Activated CD4-positive, alpha-beta T cell treated with anti-CD3 and anti-CD28 coated beads, Interleukin-2, amount 10 ng/mL, durations not matched to agents 7 days and 5 days (primary cell): ENCODE measurements at regions not wholly inside any gene's neighbourhood (a gene's known extent, or its start where the extent isn't known, plus 50 kb on each side); places are given as distances from the start of the nearest gene placed in this dataset.

Experiments used
- CTCF ChIA-PET: fragments of 350-600 bp; sonication (Branson Sonifier 250); formaldehyde crosslinking; loops from one replicate; lab custom pipeline; 2021; ENCODE audit warnings: antibody characterized with exemption; lab: Charles Lee
- POLR2A ChIA-PET: fragments of 350-600 bp; sonication (Branson Sonifier 250); formaldehyde crosslinking; loops from one replicate; lab custom pipeline; 2021; ENCODE audit warnings: antibody characterized with exemption; lab: Charles Lee
- DNase-seq: peaks from one replicate; pipeline ENCODE4 v3.0.0-alpha.2; 2020
- H3K27ac Mint-ChIP-seq: one replicate; pipeline ENCODE4 v1.8.0; 2021; ENCODE audit warnings: mild to moderate bottlenecking, moderate library complexity, mixed read lengths
- H3K27me3 Mint-ChIP-seq: one replicate; pipeline ENCODE4 v1.8.0; 2021; ENCODE audit warnings: mixed read lengths
- H3K36me3 Mint-ChIP-seq: one replicate; pipeline ENCODE4 v1.8.0; 2021; ENCODE audit warnings: low read depth, mixed read lengths
- H3K4me1 Mint-ChIP-seq: one replicate; pipeline ENCODE4 v1.8.0; 2021; ENCODE audit warnings: mixed read lengths
- H3K4me3 Mint-ChIP-seq: one replicate; pipeline ENCODE4 v1.8.0; 2021; ENCODE audit warnings: mild to moderate bottlenecking, moderate library complexity, mixed read lengths
- H3K9me3 Mint-ChIP-seq: one replicate; pipeline ENCODE4 v1.8.0; 2021; ENCODE audit warnings: mixed read lengths

DNA sequence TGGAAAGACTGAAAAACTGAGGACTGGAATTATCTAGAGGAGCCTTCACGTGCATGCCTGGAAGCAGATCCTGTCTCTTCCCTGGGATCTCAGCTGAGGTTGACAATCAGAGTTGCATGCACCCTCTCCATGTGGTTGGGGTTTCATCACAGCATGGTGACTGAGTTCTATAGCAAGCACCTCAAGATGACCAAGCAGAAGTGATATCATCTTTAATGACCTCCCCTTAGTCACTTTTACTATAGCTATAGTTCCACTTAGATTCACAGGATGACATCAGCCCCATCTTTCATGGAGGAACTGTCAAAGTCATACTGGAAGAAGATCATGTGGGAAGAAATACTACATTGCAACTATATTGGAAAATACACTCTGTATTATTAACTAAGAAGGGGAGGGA is 105.8 kb upstream of the ATXN7L3B start:
- Mint-ChIP-seq H3K27ac (no peak overlapping the region), H3K4me3 (no peak overlapping the region), H3K36me3 (no peaks in the 10 kb centered on the region), H3K9me3 (no peaks in the 10 kb centered on the region), H3K4me1 (no peaks in the 10 kb centered on the region), H3K27me3 (no peaks in the 10 kb centered on the region)
- CTCF ChIA-PET = no interaction called here
- POLR2A ChIA-PET = no interaction called here
- DNase-seq = no peak

DNA sequence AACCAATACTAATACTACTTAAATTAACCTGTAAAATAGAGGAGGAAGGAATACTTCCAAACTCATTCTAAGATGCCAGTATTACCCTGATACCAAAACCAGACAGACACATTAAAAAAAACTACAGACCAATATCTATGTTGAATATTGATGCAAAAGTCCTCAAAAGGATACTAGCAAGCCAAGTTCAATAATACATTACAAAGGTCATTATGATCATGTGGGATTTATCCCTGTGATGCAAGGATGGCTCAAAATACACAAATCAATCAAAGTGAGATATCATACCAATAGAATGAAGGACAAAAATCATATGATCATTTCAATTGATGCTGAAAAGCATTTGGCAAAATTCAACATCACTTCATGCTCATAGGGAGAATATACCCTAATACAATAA is 97.2 kb upstream of the ATXN7L3B start:
- no peaks in the 10 kb centered on the region for H3K27me3 Mint-ChIP-seq
- ChIA-PET CTCF (no interaction called here), POLR2A (no interaction called here)
- H3K9me3 Mint-ChIP-seq = no peaks in the 10 kb centered on the region
- H3K36me3 Mint-ChIP-seq = no peaks in the 10 kb centered on the region
- no peak overlapping the region for H3K27ac Mint-ChIP-seq
- H3K4me3 Mint-ChIP-seq = no peak overlapping the region
- DNase-seq = no peak
- no peaks in the 10 kb centered on the region for H3K4me1 Mint-ChIP-seq

DNA sequence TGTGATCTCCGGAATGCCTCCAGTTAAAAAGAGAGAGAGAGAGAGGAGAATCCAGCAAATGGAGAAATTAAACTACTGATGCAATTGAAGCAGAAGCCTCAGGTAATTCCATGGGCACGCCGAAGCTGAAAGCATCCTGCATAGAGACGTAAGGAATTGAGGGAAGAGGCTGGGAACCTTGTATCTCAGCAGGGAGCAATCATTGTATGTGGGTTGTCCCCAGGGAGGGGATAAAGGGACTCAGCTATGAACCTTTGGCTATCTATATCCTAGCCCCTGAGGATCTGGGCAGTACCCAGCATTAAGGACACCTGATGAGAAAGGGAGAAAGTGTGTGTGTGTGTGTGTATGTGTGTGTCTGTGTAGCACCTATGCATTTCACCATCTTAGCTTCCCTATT is 95.8 kb upstream of the ATXN7L3B start:
- CTCF ChIA-PET = interaction anchor here (0.7 kb wide), 1 partner anchor 533 kb away, joined by 3 read pairs; no protein-coding TSS in a partner anchor
- POLR2A ChIA-PET = no interaction called here

DNA sequence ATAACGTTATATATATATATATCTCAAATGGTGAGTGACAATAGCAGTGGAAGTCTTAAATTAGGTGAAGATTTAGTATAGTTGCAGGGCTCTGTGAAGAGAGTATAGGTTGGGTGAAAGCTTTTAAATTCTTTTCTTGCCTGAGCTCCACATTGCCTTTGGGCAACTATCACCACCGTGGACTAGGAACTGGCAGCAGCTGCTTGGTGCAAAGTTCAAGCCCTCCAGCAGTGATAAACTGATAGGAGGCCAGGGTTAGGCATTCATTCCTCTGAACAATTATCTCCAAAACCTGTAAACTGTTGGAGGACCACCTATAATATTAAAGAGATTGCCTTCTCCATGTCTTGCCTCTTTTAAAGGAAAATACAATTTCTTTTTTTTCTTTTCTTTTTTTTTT is 91.2 kb upstream of the ATXN7L3B start:
- Mint-ChIP-seq H3K27ac (no peak overlapping the region), H3K27me3 (no peaks in the 10 kb centered on the region), H3K36me3 (no peaks in the 10 kb centered on the region), H3K9me3 (no peaks in the 10 kb centered on the region), H3K4me1 (no peaks in the 10 kb centered on the region), H3K4me3 (no peak overlapping the region)
- DNase-seq = no peak
- CTCF ChIA-PET = no interaction called here
- POLR2A ChIA-PET = no interaction called here

More for the DNA sequence above, 95.8 kb upstream of the ATXN7L3B start:
- no peak overlapping the region for H3K27ac Mint-ChIP-seq
- no peaks in the 10 kb centered on the region for H3K36me3 Mint-ChIP-seq
- H3K9me3 Mint-ChIP-seq = no peaks in the 10 kb centered on the region
- no peak overlapping the region for H3K4me3 Mint-ChIP-seq
- DNase-seq = no peak
- H3K4me1 Mint-ChIP-seq = no peaks in the 10 kb centered on the region
- H3K27me3 Mint-ChIP-seq = no peaks in the 10 kb centered on the region

- DNase-seq = no peak
- Mint-ChIP-seq H3K9me3 (no peaks in the 10 kb centered on the region), H3K4me1 (no peaks in the 10 kb centered on the region), H3K4me3 (no peak overlapping the region), H3K27ac (no peak overlapping the region), H3K27me3 (no peaks in the 10 kb centered on the region), H3K36me3 (no peaks in the 10 kb centered on the region)
- ChIA-PET POLR2A (no interaction called here), CTCF (no interaction called here)
Measured at GRCh38 chr12:74449872-74450271, 87.8 kb upstream of the ATXN7L3B start.

- H3K4me3 Mint-ChIP-seq = no peak overlapping the region
- H3K36me3 Mint-ChIP-seq = no peaks in the 10 kb centered on the region
- POLR2A ChIA-PET = no interaction called here
- no peaks in the 10 kb centered on the region for H3K9me3 Mint-ChIP-seq
- CTCF ChIA-PET = interaction anchor here (0.9 kb wide), 1 partner anchor 10 kb away, joined by 3 read pairs; no protein-coding TSS in a partner anchor
- H3K27me3 Mint-ChIP-seq = no peaks in the 10 kb centered on the region
- no peak for DNase-seq
- no peak overlapping the region for H3K27ac Mint-ChIP-seq
- no peaks in the 10 kb centered on the region for H3K4me1 Mint-ChIP-seq
Measured at GRCh38 chr12:74454109-74454508, 83.5 kb upstream of the ATXN7L3B start.

DNA sequence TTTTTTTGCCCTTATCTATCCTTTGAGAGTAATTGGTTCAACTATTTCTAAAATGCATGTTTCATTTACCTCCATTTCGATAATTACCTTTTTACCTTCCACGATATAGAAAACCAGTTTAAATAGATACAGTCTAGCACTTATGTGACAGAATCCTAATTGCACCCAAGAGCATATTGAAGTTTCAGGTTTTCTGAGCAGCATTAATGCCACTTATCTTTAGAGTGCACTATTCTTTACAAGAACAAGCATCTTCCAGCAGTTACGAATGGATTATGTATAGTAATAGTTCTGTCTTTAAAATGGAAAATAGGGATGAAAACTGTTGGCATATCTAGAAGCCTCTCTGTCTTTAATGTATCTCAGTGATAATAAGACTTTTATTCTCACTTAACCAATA is 82.2 kb upstream of the ATXN7L3B start:
- H3K27ac Mint-ChIP-seq = no peak overlapping the region
- no peaks in the 10 kb centered on the region for H3K4me1 Mint-ChIP-seq
- H3K36me3 Mint-ChIP-seq = no peaks in the 10 kb centered on the region
- DNase-seq = no peak
- H3K4me3 Mint-ChIP-seq = no peak overlapping the region
- ChIA-PET POLR2A (no interaction called here), CTCF (no interaction called here)
- H3K9me3 Mint-ChIP-seq = no peaks in the 10 kb centered on the region
- H3K27me3 Mint-ChIP-seq = no peaks in the 10 kb centered on the region

- Mint-ChIP-seq H3K9me3 (no peaks in the 10 kb centered on the region), H3K36me3 (no peaks in the 10 kb centered on the region), H3K27me3 (no peaks in the 10 kb centered on the region), H3K4me1 (no peaks in the 10 kb centered on the region), H3K27ac (no peak overlapping the region), H3K4me3 (no peak overlapping the region)
- POLR2A ChIA-PET = no interaction called here
- no peak for DNase-seq
- CTCF ChIA-PET = no interaction called here
Measured at GRCh38 chr12:74456431-74456830, 81.2 kb upstream of the ATXN7L3B start.

- ChIA-PET POLR2A (no interaction called here), CTCF (no interaction called here)
- Mint-ChIP-seq H3K4me1 (no peaks in the 10 kb centered on the region), H3K27me3 (peaks cover 3% of the 10 kb centered on the region), H3K27ac (no peak overlapping the region), H3K4me3 (no peak overlapping the region), H3K9me3 (no peaks in the 10 kb centered on the region), H3K36me3 (no peaks in the 10 kb centered on the region)
- no peak for DNase-seq
Measured at GRCh38 chr12:74468401-74468800, 69.2 kb upstream of the ATXN7L3B start.

DNA sequence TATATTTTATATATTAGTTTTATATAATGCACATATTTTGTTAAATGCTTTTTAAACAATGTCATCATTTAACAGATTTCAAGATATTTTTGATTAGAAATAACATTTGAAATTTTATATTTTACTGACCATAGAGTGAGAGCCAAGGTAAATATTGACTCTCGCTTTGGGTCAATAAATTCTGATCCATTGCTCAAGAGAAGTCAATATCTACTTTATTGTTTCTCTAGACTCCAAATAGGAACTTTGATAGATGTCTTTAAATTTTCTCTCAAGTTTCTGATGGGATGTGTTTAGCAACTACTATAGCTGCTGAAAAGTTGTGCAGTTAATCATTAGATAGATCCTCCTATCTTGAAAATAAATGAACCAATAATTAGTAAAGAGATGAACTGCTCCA is 61.4 kb upstream of the ATXN7L3B start:
- H3K9me3 Mint-ChIP-seq = no peaks in the 10 kb centered on the region
- CTCF ChIA-PET = no interaction called here
- H3K36me3 Mint-ChIP-seq = no peaks in the 10 kb centered on the region
- H3K4me1 Mint-ChIP-seq = no peaks in the 10 kb centered on the region
- no peaks in the 10 kb centered on the region for H3K27me3 Mint-ChIP-seq
- no peak overlapping the region for H3K4me3 Mint-ChIP-seq
- POLR2A ChIA-PET = no interaction called here
- no peak overlapping the region for H3K27ac Mint-ChIP-seq
- no peak for DNase-seq

- no peak overlapping the region for H3K4me3 Mint-ChIP-seq
- H3K27ac Mint-ChIP-seq = no peak overlapping the region
- no peaks in the 10 kb centered on the region for H3K4me1 Mint-ChIP-seq
- H3K36me3 Mint-ChIP-seq = no peaks in the 10 kb centered on the region
- DNase-seq = no peak
- H3K9me3 Mint-ChIP-seq = no peaks in the 10 kb centered on the region
- POLR2A ChIA-PET = no interaction called here
- CTCF ChIA-PET = no interaction called here
- H3K27me3 Mint-ChIP-seq = no peaks in the 10 kb centered on the region
Measured at GRCh38 chr12:74481078-74481477, 56.6 kb upstream of the ATXN7L3B start.

DNA sequence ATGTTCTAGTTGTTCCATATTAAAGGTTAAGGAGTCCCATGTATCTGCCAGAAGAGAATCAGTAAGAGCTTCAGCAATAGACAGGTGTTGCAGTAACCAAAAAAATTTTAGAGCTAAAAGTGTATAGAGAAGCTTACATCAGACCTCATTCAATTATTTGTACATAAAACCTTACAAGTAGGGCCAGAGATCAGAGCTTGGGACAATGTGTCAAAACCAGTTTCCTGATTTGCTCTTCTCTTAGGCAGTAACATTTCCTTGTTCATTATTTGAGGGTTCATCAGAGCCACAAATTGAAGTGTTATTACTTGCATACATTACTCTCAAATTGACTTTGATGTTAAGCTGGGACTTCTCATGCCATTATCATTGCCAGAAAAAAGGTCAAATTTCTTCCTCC is 55.5 kb upstream of the ATXN7L3B start:
- no peak overlapping the region for H3K4me3 Mint-ChIP-seq
- H3K9me3 Mint-ChIP-seq = no peaks in the 10 kb centered on the region
- DNase-seq = no peak
- H3K36me3 Mint-ChIP-seq = no peaks in the 10 kb centered on the region
- ChIA-PET POLR2A (no interaction called here), CTCF (no interaction called here)
- no peaks in the 10 kb centered on the region for H3K27me3 Mint-ChIP-seq
- no peaks in the 10 kb centered on the region for H3K4me1 Mint-ChIP-seq
- H3K27ac Mint-ChIP-seq = no peak overlapping the region

DNA sequence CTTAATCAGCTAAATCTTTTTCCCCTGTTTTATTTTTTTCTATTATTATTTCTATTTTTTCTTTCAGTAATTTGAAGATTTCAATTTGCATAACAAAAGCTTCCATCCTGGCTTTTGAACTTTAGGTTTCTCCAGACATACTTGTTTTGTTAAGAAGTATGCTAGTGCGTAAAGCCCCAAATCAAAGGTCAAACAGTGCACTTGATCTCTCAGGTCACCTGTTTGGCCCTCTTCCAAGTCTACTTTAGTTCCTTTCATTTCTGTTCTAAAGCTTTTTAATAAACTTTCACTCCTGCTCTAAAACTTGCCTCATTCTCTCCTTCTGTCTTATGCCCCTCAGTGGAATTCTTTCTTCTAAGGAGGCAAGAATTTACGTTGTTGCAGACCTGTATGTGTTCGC is 54.6 kb upstream of the ATXN7L3B start:
- ChIA-PET CTCF (no interaction called here), POLR2A (no interaction called here)
- Mint-ChIP-seq H3K27ac (no peak overlapping the region), H3K4me1 (no peaks in the 10 kb centered on the region), H3K9me3 (no peaks in the 10 kb centered on the region), H3K4me3 (no peak overlapping the region), H3K27me3 (no peaks in the 10 kb centered on the region), H3K36me3 (no peaks in the 10 kb centered on the region)
- DNase-seq = no peak
